ENCODE measurements at regions not wholly inside any gene's neighbourhood (a gene's known extent, or its start where the extent isn't known, plus 50 kb on each side); places are given as distances from the start of the nearest gene placed in this dataset.

DNA sequence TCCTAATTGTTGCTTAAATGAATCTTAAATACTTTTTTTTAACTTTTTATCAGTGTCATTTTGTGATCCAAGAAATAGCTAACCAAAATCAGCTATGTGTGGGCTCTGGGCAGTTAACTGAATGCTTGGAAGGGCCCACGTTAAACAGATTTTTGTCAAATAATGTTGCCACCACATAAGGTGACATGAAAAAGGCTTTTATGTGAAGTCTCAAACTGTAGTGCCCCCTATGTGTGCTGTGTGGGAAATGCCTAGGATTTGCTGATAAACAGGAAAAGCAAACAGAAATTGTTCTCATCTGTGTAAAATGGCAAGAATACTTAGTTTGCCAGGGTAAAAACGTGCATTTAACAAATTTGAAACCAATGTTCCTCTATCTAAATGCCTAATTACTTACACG, 242.2 kb downstream of the ZNF516 start:
- Histone ChIP-seq H3K4me3 (ENCODE audit: low read depth, low read length) (no peak overlapping the region), H3K36me3 (ENCODE audit: control insufficient read depth, insufficient read depth, low read length) (no peaks in the 10 kb centered on the region), H3K9ac (ENCODE audit: low read depth, low read length) (no peak overlapping the region), H3K27me3 (ENCODE audit: control insufficient read depth, insufficient read depth, low read length) (no peaks in the 10 kb centered on the region), H3K9me3 (ENCODE audit: control insufficient read depth, insufficient read depth, low read length) (no peaks in the 10 kb centered on the region), H3K4me1 (ENCODE audit: control insufficient read depth, insufficient read depth, low read length) (peaks cover 8% of the 10 kb centered on the region), H3K27ac (ENCODE audit: low read depth, low read length) (no peak overlapping the region)

DNA sequence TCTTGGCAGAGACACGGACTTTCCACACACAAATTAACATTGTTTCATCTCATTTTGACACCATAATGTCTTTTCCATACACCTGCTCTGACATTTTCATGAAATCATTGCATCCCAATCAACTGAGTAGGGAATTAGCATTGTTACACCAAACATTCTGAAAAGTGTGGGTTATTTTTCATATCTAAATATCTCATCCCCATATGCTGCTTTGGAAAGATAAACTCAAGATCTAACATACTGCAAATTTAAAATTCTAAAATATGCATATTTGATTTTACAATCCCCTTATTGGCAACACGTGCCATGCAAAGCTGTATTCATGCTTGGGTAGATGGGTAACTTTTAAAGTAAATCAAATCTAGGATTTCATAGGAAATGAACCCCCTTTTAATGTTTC, 242.9 kb downstream of the ZNF516 start:
- Histone ChIP-seq H3K9ac (ENCODE audit: low read depth, low read length) (no peak overlapping the region), H3K4me1 (ENCODE audit: control insufficient read depth, insufficient read depth, low read length) (peaks cover under 1% of the 10 kb centered on the region; the same call in 1 of the 2 replicates), H3K27me3 (ENCODE audit: control insufficient read depth, insufficient read depth, low read length) (no peaks in the 10 kb centered on the region), H3K36me3 (ENCODE audit: control insufficient read depth, insufficient read depth, low read length) (no peaks in the 10 kb centered on the region), H3K4me3 (ENCODE audit: low read depth, low read length) (no peak overlapping the region), H3K9me3 (ENCODE audit: control insufficient read depth, insufficient read depth, low read length) (no peaks in the 10 kb centered on the region), H3K27ac (ENCODE audit: low read depth, low read length) (no peak overlapping the region)

DNA sequence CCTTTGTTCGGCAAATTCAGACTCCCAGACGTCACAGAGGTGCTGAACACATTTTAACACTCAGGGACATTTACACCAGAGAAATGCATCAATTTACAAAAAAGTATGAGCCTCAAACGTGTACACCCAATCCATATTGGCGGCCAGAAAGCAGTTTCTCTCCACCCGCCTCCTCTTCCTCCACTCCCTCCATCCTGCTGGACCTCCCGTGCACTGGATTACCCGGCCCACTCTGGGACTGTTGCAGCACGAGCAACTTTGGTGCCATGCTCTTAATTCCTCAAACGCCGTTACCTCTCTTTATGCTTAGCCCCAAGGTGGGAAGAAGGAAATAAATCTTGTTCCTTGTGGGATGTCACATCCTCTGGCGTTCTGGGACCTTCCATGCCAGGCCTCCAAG, 243.4 kb downstream of the ZNF516 start:
- Histone ChIP-seq H3K9me3 (ENCODE audit: control insufficient read depth, insufficient read depth, low read length) (no peaks in the 10 kb centered on the region), H3K27ac (ENCODE audit: low read depth, low read length) (no peak overlapping the region), H3K36me3 (ENCODE audit: control insufficient read depth, insufficient read depth, low read length) (no peaks in the 10 kb centered on the region), H3K4me3 (ENCODE audit: low read depth, low read length) (no peak overlapping the region), H3K4me1 (ENCODE audit: control insufficient read depth, insufficient read depth, low read length) (no peaks in the 10 kb centered on the region), H3K27me3 (ENCODE audit: control insufficient read depth, insufficient read depth, low read length) (no peaks in the 10 kb centered on the region), H3K9ac (ENCODE audit: low read depth, low read length) (no peak overlapping the region)

DNA sequence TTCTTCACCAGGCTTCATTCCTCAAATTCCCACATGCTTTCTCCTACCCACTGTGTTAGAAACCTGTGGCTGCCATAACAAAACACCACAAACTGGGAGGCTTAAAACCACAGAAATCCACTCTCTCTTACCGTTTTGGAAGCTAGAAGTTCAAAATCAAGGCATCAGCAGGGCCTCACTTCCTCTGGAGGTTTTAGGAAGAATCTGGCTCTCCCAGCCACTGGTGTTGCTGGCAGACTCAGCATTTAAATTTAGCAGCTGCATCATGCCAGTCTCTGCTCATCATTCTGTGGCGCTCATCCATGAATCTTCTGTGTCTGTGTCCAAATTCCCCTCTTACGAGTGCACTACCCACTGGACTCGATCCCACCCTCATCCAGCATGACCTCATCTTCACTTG, 248.5 kb downstream of the ZNF516 start:
- no peak overlapping the region for H3K4me3 ChIP-seq (ENCODE audit: low read depth, low read length)
- H3K27ac ChIP-seq (ENCODE audit: low read depth, low read length) = no peak overlapping the region
- no peaks in the 10 kb centered on the region for H3K9me3 ChIP-seq (ENCODE audit: control insufficient read depth, insufficient read depth, low read length)
- H3K9ac ChIP-seq (ENCODE audit: low read depth, low read length) = no peak overlapping the region
- H3K4me1 ChIP-seq (ENCODE audit: control insufficient read depth, insufficient read depth, low read length) = no peaks in the 10 kb centered on the region
- H3K27me3 ChIP-seq (ENCODE audit: control insufficient read depth, insufficient read depth, low read length) = no peaks in the 10 kb centered on the region
- no peaks in the 10 kb centered on the region for H3K36me3 ChIP-seq (ENCODE audit: control insufficient read depth, insufficient read depth, low read length)

DNA sequence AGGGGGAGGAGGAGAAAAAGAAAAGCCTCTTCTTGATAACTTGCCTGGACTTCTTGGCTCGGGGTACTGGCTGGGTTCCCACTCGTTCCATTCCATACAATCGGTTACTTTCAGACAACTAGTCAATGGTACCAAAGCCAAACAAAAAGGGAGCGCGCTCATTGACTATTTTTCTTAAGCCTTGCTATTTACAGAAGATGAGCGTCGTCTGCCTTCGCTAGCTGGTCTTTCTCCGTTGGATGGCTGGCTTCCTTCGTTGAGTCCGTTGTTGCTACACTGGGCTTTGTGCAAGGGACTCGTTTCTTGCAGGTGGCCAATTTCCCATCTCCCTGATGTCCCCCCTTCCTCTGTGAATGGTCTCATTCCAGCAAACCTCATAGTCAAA, 260.4 kb downstream of the ZNF516 start:
- Histone ChIP-seq H3K4me1 (ENCODE audit: control insufficient read depth, insufficient read depth, low read length) (peaks cover 5% of the 10 kb centered on the region; the same call in 1 of the 2 replicates), H3K27ac (ENCODE audit: low read depth, low read length) (no peak overlapping the region), H3K9me3 (ENCODE audit: control insufficient read depth, insufficient read depth, low read length) (0 out of 2 replicates have a peak, but pooled peaks cover 3% of the 10 kb centered on the region), H3K36me3 (ENCODE audit: control insufficient read depth, insufficient read depth, low read length) (no peaks in the 10 kb centered on the region), H3K27me3 (ENCODE audit: control insufficient read depth, insufficient read depth, low read length) (no peaks in the 10 kb centered on the region), H3K9ac (ENCODE audit: low read depth, low read length) (no peak overlapping the region), H3K4me3 (ENCODE audit: low read depth, low read length) (no peak overlapping the region)

DNA sequence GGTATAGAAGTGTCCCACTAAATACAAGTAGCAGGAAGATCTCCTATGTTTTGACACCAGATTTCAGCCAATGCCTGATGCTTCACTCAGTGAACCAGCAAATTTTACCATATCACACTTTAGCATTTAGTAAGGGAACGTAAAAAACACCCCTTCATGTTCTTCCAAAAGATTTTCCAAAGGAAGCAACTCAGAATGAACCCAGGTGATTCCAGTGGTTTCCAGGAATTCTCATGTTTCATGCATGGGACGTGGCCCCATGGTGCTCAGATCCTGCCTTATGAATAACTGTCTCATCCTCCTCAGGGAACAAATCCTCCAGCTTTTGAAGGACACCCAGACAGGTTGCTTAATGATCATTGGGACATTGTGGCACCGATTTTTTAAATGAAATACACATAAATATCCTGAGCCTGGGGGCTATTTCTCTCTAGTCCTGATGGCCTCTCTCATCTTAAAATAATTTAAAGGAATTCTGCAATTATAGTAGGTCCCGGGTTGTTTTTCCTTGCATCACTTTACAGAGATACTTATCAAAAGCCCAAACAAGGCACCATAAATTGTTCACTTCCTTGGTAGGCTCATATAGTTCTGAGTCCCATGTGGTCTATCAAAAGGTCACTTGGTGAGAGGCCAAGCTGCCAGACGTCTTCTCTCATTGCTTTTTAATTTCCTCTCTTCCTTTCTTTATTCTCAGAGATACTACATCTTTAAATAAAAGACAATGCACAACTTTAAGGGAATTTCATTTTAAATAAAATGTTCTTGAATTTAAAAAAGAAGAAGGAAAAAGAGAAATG, 261.0 kb downstream of the ZNF516 start:
- H3K4me3 ChIP-seq (ENCODE audit: low read depth, low read length) = no peak overlapping the region

DNA sequence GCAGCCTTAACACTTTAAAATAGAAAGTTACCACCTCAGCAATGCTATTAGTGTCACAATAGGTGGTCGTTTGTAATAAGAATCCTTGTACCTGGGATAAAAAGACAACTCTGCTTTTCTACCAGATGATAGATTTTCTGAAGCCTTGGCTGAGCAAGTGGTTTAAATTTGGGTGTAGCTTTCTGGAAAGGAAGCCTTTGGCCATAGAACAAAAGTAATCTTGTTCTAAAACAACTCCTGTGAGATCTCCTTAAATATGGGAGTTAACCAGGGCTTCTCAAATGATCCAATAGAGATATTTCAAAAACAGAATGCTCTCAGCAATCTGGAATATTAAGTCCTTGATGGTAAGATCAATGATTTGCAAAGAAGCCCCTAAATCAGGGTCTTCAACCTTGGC, 261.6 kb downstream of the ZNF516 start:
- Histone ChIP-seq H3K9me3 (ENCODE audit: control insufficient read depth, insufficient read depth, low read length) (no peaks in the 10 kb centered on the region), H3K4me1 (ENCODE audit: control insufficient read depth, insufficient read depth, low read length) (peaks cover 5% of the 10 kb centered on the region; the same call in 1 of the 2 replicates), H3K27me3 (ENCODE audit: control insufficient read depth, insufficient read depth, low read length) (no peaks in the 10 kb centered on the region), H3K36me3 (ENCODE audit: control insufficient read depth, insufficient read depth, low read length) (no peaks in the 10 kb centered on the region), H3K9ac (ENCODE audit: low read depth, low read length) (no peak overlapping the region), H3K4me3 (ENCODE audit: low read depth, low read length) (no peak overlapping the region), H3K27ac (ENCODE audit: low read depth, low read length) (no peak overlapping the region)

More for the DNA sequence above, 261.0 kb downstream of the ZNF516 start:
- no peaks in the 10 kb centered on the region for H3K9me3 ChIP-seq (ENCODE audit: control insufficient read depth, insufficient read depth, low read length)
- no peak overlapping the region for H3K27ac ChIP-seq (ENCODE audit: low read depth, low read length)
- no peak overlapping the region for H3K9ac ChIP-seq (ENCODE audit: low read depth, low read length)
- peaks cover 5% of the 10 kb centered on the region; the same call in 1 of the 2 replicates for H3K4me1 ChIP-seq (ENCODE audit: control insufficient read depth, insufficient read depth, low read length)
- no peaks in the 10 kb centered on the region for H3K36me3 ChIP-seq (ENCODE audit: control insufficient read depth, insufficient read depth, low read length)
- H3K27me3 ChIP-seq (ENCODE audit: control insufficient read depth, insufficient read depth, low read length) = no peaks in the 10 kb centered on the region

DNA sequence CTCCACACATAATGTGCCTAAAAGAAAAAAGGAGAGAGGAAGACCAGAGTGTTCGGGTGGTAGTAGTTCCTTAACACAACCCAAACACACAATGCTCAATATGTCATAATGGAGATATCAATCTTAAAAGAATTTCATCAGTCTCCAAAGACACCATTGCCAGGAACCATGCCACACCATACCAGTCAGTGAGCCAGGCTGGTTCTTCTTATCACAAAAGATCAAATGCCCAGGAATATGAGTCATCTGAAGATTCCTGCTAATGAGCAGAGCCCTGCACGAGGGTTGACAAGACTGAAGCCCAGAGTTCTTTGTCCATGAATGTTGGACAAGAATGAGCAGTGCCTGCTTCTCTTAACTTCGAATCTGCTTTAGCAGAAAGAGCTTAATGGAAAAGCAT, 262.3 kb downstream of the ZNF516 start:
- peaks cover 5% of the 10 kb centered on the region; the same call in 1 of the 2 replicates for H3K4me1 ChIP-seq (ENCODE audit: control insufficient read depth, insufficient read depth, low read length)
- no peaks in the 10 kb centered on the region for H3K9me3 ChIP-seq (ENCODE audit: control insufficient read depth, insufficient read depth, low read length)
- H3K9ac ChIP-seq (ENCODE audit: low read depth, low read length) = no peak overlapping the region
- H3K4me3 ChIP-seq (ENCODE audit: low read depth, low read length) = no peak overlapping the region
- H3K36me3 ChIP-seq (ENCODE audit: control insufficient read depth, insufficient read depth, low read length) = no peaks in the 10 kb centered on the region
- H3K27ac ChIP-seq (ENCODE audit: low read depth, low read length) = no peak overlapping the region
- no peaks in the 10 kb centered on the region for H3K27me3 ChIP-seq (ENCODE audit: control insufficient read depth, insufficient read depth, low read length)

DNA sequence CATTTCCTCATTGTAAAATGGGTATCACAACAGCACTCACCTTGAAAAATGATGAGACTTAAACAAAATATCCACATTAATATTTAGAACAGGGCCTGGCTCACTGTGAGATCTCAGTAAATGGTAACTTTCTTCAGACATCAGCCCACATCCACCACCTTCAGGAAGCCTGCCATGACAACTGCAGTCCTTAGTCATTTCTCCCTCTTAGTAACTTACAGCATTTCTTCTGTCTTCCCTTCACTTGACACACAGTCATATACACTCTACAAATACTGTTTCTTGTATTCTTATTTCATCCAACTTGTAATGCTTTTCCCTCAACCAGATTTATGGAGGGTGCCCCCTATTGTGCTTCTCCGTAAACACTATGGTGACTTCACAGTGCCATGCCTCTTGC, 263.0 kb downstream of the ZNF516 start:
- Histone ChIP-seq H3K9me3 (ENCODE audit: control insufficient read depth, insufficient read depth, low read length) (no peaks in the 10 kb centered on the region), H3K36me3 (ENCODE audit: control insufficient read depth, insufficient read depth, low read length) (no peaks in the 10 kb centered on the region), H3K9ac (ENCODE audit: low read depth, low read length) (no peak overlapping the region), H3K4me1 (ENCODE audit: control insufficient read depth, insufficient read depth, low read length) (peaks cover 5% of the 10 kb centered on the region; the same call in 1 of the 2 replicates), H3K27ac (ENCODE audit: low read depth, low read length) (no peak overlapping the region), H3K4me3 (ENCODE audit: low read depth, low read length) (no peak overlapping the region), H3K27me3 (ENCODE audit: control insufficient read depth, insufficient read depth, low read length) (no peaks in the 10 kb centered on the region)

DNA sequence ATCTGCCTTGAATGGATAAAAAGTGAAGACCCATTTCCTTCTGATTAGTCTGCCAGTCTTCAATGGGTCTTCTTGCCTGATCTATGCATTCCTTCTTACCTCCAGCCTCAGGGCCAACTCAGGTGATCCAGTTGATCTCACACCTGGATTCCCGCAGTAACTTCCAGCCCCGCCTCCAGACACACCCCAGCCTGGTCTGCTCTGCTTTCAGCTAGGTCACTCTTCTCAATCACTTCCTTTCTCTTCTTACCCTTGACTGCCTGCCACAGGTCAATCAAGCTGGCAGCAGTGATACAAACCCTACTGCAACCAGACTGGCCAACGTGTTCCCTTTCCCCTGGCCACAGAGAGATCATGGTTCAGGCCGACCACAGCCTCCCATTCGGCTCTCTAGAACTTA, 263.6 kb downstream of the ZNF516 start:
- Histone ChIP-seq H3K4me3 (ENCODE audit: low read depth, low read length) (no peak overlapping the region), H3K9ac (ENCODE audit: low read depth, low read length) (no peak overlapping the region), H3K9me3 (ENCODE audit: control insufficient read depth, insufficient read depth, low read length) (no peaks in the 10 kb centered on the region), H3K36me3 (ENCODE audit: control insufficient read depth, insufficient read depth, low read length) (no peaks in the 10 kb centered on the region), H3K27me3 (ENCODE audit: control insufficient read depth, insufficient read depth, low read length) (no peaks in the 10 kb centered on the region), H3K4me1 (ENCODE audit: control insufficient read depth, insufficient read depth, low read length) (peaks cover 5% of the 10 kb centered on the region; the same call in 1 of the 2 replicates), H3K27ac (ENCODE audit: low read depth, low read length) (no peak overlapping the region)

DNA sequence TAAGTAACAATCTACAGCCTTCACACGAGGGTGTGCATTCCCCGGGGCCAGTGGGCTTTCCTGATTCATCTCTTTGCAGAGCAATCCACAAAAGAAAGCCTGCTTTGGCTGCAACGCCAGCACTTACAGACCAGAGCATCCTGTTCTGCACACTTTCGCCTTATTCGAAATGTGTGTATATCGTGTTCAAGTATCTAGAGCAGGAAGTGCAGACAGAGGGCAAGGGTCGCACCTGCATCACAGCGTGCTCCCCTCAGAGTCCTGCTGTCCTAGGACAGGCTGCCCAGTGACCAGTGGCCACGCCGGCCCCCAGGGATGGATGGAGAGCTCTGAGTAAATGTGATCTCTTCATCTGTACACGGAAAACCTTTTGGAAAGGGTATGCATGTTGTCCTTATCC, 264.3 kb downstream of the ZNF516 start:
- H3K27me3 ChIP-seq (ENCODE audit: control insufficient read depth, insufficient read depth, low read length) = no peaks in the 10 kb centered on the region
- H3K27ac ChIP-seq (ENCODE audit: low read depth, low read length) = no peak overlapping the region
- no peak overlapping the region for H3K4me3 ChIP-seq (ENCODE audit: low read depth, low read length)
- no peaks in the 10 kb centered on the region for H3K9me3 ChIP-seq (ENCODE audit: control insufficient read depth, insufficient read depth, low read length)
- peaks cover 5% of the 10 kb centered on the region; the same call in 1 of the 2 replicates for H3K4me1 ChIP-seq (ENCODE audit: control insufficient read depth, insufficient read depth, low read length)
- no peak overlapping the region for H3K9ac ChIP-seq (ENCODE audit: low read depth, low read length)
- no peaks in the 10 kb centered on the region for H3K36me3 ChIP-seq (ENCODE audit: control insufficient read depth, insufficient read depth, low read length)
